SK-N-SH (cell line): ENCODE measurements at regions not wholly inside any gene's neighbourhood (a gene's known extent, or its start where the extent isn't known, plus 50 kb on each side); places are given as distances from the start of the nearest gene placed in this dataset.

Experiments
- CTCF ChIA-PET: fragments of 300-600, 350-600 bp; formaldehyde crosslinking; extraction: SDS; loops from one replicate; lab custom pipeline; 2021; lab: Yijun Ruan, JAX
- POLR2A ChIA-PET: fragments of 350-600 bp; sonication (Branson Sonifier 250); formaldehyde crosslinking; extraction: SDS; loops from one replicate; lab custom pipeline; 2020; ENCODE audit warnings: antibody characterized with exemption, inconsistent platforms; lab: Yijun Ruan, JAX
- DNase-seq: peaks from one replicate; pipeline ENCODE4 v3.0.0; 2012
- H2AFZ ChIP-seq: fragments of 200-600 bp; sonication (generic); 2 replicates; pipeline ENCODE4 v1.8.1; 2016; ENCODE audit warnings: antibody characterized with exemption, mild to moderate bottlenecking, low read depth
- H3F3A ChIP-seq: fragments of 200-600 bp; sonication (generic); replicated peaks from 2 replicates; pipeline ENCODE3; 2016; ENCODE audit warnings: antibody characterized with exemption, mild to moderate bottlenecking; ENCODE audit not compliant: insufficient read depth
- H3K27ac ChIP-seq, 2 experiments: fragments of 200-500 bp in 1 of 2; fragments of 200-600 bp in 1 of 2; sonication (Bioruptor generic) in 1 of 2; sonication (generic), shearing (Covaris generic) in 1 of 2; 2 replicates each; pipeline versions ENCODE4 v1.5.1 to v1.6.1; 2014 to 2016; ENCODE audit warnings: low read depth in 2 of 2, inconsistent platforms in 1 of 2, low read length in 1 of 2, mild to moderate bottlenecking in 1 of 2, mixed read lengths in 1 of 2
- H3K27me3 ChIP-seq: fragments of 200-600 bp; sonication (generic), shearing (Covaris generic); 2 replicates; pipeline ENCODE4 v1.6.1; 2016; ENCODE audit warnings: mixed run types; ENCODE audit not compliant: insufficient read depth
- H3K36me3 ChIP-seq, 2 experiments: fragments of 200-500 bp in 1 of 2; fragments of 200-600 bp in 1 of 2; sonication (Bioruptor generic) in 1 of 2; sonication (generic) in 1 of 2; replicated peaks in 1 of 2; 2 replicates each; pipeline versions ENCODE3 to v1.5.1; 2014 to 2016; ENCODE audit warnings: low read length in 1 of 2, mild to moderate bottlenecking in 1 of 2; ENCODE audit not compliant: insufficient read depth in 2 of 2, control insufficient read depth in 1 of 2
- H3K4me1 ChIP-seq, 2 experiments: fragments of 200-500 bp in 1 of 2; fragments of 200-600 bp in 1 of 2; sonication (Bioruptor generic) in 1 of 2; sonication (generic), shearing (Covaris generic) in 1 of 2; 2 replicates each; pipeline versions ENCODE4 v1.5.1 to v1.6.1; 2014 to 2016; ENCODE audit warnings: low read depth in 1 of 2, low read length in 1 of 2, mixed run types in 1 of 2; ENCODE audit not compliant: insufficient read depth in 2 of 2, control insufficient read depth in 1 of 2
- H3K4me2 ChIP-seq: fragments of 200-600 bp; sonication (generic), shearing (Covaris generic); 2 replicates; pipeline ENCODE4 v1.6.1; 2017; ENCODE audit warnings: mixed run types
- H3K4me3 ChIP-seq, 2 experiments: fragments of 200-500 bp in 1 of 2; fragments of 200-600 bp in 1 of 2; sonication (Bioruptor generic) in 1 of 2; sonication (generic), shearing (Covaris generic) in 1 of 2; 2 replicates each; pipeline versions ENCODE4 v1.5.1 to v1.8.1; 2014 to 2016; ENCODE audit warnings: low read depth in 2 of 2, inconsistent platforms in 1 of 2, low read length in 1 of 2, mild to moderate bottlenecking in 1 of 2, mixed read lengths in 1 of 2, moderate library complexity in 1 of 2
- H3K79me2 ChIP-seq: fragments of 200-600 bp; sonication (generic); 2 replicates; pipeline ENCODE4 v1.8.1; 2017; ENCODE audit warnings: mild to moderate bottlenecking; ENCODE audit not compliant: insufficient read depth
- H3K9ac ChIP-seq: fragments of 200-600 bp; sonication (generic); 2 replicates; pipeline ENCODE4 v1.6.1; 2017; ENCODE audit warnings: mixed run types
- H3K9me2 ChIP-seq: fragments of 200-600 bp; sonication (generic); 2 replicates; pipeline ENCODE4 v1.6.1; 2017; ENCODE audit warnings: mixed run types
- H3K9me3 ChIP-seq: fragments of 200-600 bp; sonication (generic); 2 replicates; pipeline ENCODE4 v1.6.1; 2017; ENCODE audit warnings: mixed run types, mild to moderate bottlenecking, moderate library complexity
- H4K20me1 ChIP-seq: fragments of 200-600 bp; sonication (generic); 2 replicates; pipeline ENCODE4 v1.6.1; 2017; ENCODE audit warnings: mild to moderate bottlenecking, mixed run types; ENCODE audit not compliant: insufficient read depth
- FOSL2 ChIP-seq: IDR thresholded peaks from 2 replicates; pipeline ENCODE4 v1.4.0; 2012; ENCODE audit warnings: low read depth, mild to moderate bottlenecking, moderate library complexity, borderline replicate concordance
- FOXM1 ChIP-seq: IDR thresholded peaks from 2 replicates; pipeline ENCODE4 v1.4.0; 2012; ENCODE audit warnings: low read depth, mild to moderate bottlenecking
- GABPA ChIP-seq: IDR thresholded peaks from 2 replicates; pipeline ENCODE4 v1.4.0; 2012; ENCODE audit warnings: low read depth, mild to moderate bottlenecking
- JUND ChIP-seq: IDR thresholded peaks from 2 replicates; pipeline ENCODE4 v1.4.0; 2012
- MEF2A ChIP-seq: IDR thresholded peaks from 2 replicates; pipeline ENCODE4 v1.4.0; 2012; ENCODE audit warnings: low read depth, borderline replicate concordance
- RCOR1 ChIP-seq: fragments of 150-350 bp; IDR thresholded peaks from 2 replicates; pipeline ENCODE4 v1.6.1; 2017; ENCODE audit warnings: antibody characterized with exemption, low read length
- TEAD4 ChIP-seq: IDR thresholded peaks from 2 replicates; pipeline ENCODE4 v1.4.0; 2012; ENCODE audit warnings: mild to moderate bottlenecking, borderline replicate concordance; ENCODE audit not compliant: insufficient read depth
- YY1 ChIP-seq: IDR thresholded peaks from 2 replicates; pipeline ENCODE4 v1.4.0; 2012; ENCODE audit warnings: low read depth, mild to moderate bottlenecking
- WGBS: methylation state at CpG from one replicate; pipeline ENCODE4 v1.1.6; 2017; ENCODE audit warnings: low lambda C conversion rate; 5-methylcytosine and 5-hydroxymethylcytosine counted together
- TF ChIP-seq, protein P1 (sequence below): fragments of 150-350 bp; IDR thresholded peaks from 2 replicates; pipeline ENCODE4 v1.6.1; 2016; ENCODE audit warnings: mild to moderate bottlenecking, low read depth, low read length
- TF ChIP-seq, protein P2 (sequence below): IDR thresholded peaks from 2 replicates; pipeline ENCODE4 v1.4.0; 2012; ENCODE audit warnings: low read depth, borderline replicate concordance
- TF ChIP-seq, protein P3 (sequence below): fragments of 150-350 bp; IDR thresholded peaks from 2 replicates; pipeline ENCODE4 v1.6.1; 2017; ENCODE audit warnings: antibody characterized with exemption, low read length, low read depth, borderline replicate concordance
- TF ChIP-seq, protein P4 (sequence below): IDR thresholded peaks from 2 replicates; pipeline ENCODE4 v1.6.1; 2012; ENCODE audit warnings: mild to moderate bottlenecking, low read depth, low read length, moderate library complexity
- TF ChIP-seq, protein P5 (sequence below): IDR thresholded peaks from 2 replicates; pipeline ENCODE4 v1.4.0; 2012; ENCODE audit warnings: low read depth

DNA sequence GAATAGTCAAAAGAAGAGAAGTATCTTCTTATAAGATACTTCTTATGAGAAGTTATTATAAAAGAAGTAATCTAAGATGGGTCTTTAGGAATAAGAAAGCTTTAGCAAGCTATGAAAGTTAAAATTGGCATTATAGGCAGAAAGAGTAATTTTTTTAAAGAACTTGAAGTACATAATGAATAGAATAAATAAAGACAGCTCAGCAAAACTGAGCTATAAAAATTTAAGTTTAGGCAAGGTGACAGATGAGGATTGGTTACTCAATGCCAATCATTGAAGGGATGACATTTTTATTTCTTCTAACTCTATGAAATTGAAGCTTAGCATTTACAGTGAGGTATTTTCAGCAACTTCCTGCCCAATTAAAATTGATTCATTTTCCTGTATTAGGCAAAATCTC, 966.8 kb downstream of the BRINP3 start:
- no peak overlapping the region for H3K4me3 ChIP-seq
- H3K27me3 ChIP-seq: no peaks in the 10 kb centered on the region
- no peak overlapping the region for H3K9ac ChIP-seq
- TF ChIP-seq, protein P1, sequence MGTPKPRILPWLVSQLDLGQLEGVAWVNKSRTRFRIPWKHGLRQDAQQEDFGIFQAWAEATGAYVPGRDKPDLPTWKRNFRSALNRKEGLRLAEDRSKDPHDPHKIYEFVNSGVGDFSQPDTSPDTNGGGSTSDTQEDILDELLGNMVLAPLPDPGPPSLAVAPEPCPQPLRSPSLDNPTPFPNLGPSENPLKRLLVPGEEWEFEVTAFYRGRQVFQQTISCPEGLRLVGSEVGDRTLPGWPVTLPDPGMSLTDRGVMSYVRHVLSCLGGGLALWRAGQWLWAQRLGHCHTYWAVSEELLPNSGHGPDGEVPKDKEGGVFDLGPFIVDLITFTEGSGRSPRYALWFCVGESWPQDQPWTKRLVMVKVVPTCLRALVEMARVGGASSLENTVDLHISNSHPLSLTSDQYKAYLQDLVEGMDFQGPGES: no peak
- no peak for TF ChIP-seq YY1
- no peaks in the 10 kb centered on the region for H3K79me2 ChIP-seq
- H4K20me1 ChIP-seq: no peaks in the 10 kb centered on the region
- H3K4me1 ChIP-seq: no peaks in the 10 kb centered on the region
- POLR2A ChIA-PET: no interaction called here
- CTCF ChIA-PET: interaction anchor here (1.2 kb wide), 1 partner anchor 14 kb away, joined by 3 read pairs; no protein-coding TSS in a partner anchor
- H3K36me3 ChIP-seq: no peaks in the 10 kb centered on the region
- H3K27ac ChIP-seq: no peak overlapping the region
- no peak overlapping the region for H3K4me2 ChIP-seq
- H3F3A ChIP-seq: no peaks in the 10 kb centered on the region
- H3K9me3 ChIP-seq: no peaks in the 10 kb centered on the region
- H3K9me2 ChIP-seq: no peaks in the 10 kb centered on the region; the same call in 1 of the 2 replicates
- DNase-seq: no peak
- H2AFZ ChIP-seq: no peak overlapping the region

DNA sequence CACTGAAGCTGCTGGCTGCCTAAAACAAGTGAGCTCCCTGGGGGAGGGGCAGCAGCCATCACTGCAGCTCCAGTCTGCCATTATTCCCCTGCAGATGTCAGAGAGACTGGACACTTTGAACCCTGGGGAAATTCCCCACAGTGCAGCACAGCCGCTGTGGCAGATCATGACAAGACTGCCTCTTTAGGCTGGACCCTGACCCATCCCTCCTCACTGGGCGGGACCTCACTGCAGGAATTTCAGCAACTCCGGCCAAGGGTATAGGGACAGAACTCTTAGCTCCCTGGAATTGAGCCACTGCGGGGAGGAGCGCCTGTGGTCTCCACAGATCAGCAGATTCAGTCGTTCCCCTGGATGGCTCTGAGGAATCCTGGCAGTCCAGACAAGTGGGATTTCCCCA, 964.6 kb downstream of the BRINP3 start:
- 86% methylated on average over 6 of the region's 6 CpGs for WGBS
- Histone ChIP-seq H2AFZ (no peak overlapping the region), H3K27ac (no peak overlapping the region), H3K9ac (no peak overlapping the region), H3K9me2 (no peaks in the 10 kb centered on the region), H3K27me3 (no peaks in the 10 kb centered on the region), H3K79me2 (no peaks in the 10 kb centered on the region), H3K4me1 (no peaks in the 10 kb centered on the region), H4K20me1 (no peaks in the 10 kb centered on the region), H3K4me2 (no peak overlapping the region), H3K36me3 (no peaks in the 10 kb centered on the region), H3K4me3 (no peak overlapping the region), H3F3A (no peaks in the 10 kb centered on the region), H3K9me3 (no peaks in the 10 kb centered on the region)
- POLR2A ChIA-PET: no interaction called here
- CTCF ChIA-PET: interaction anchor here (1.0 kb wide), 1 partner anchor 17 kb away, joined by 3 read pairs; no protein-coding TSS in a partner anchor
- no peak for DNase-seq
- TF ChIP-seq TEAD4: no peak
- TF ChIP-seq RCOR1: no peak
- TF ChIP-seq, protein P2, sequence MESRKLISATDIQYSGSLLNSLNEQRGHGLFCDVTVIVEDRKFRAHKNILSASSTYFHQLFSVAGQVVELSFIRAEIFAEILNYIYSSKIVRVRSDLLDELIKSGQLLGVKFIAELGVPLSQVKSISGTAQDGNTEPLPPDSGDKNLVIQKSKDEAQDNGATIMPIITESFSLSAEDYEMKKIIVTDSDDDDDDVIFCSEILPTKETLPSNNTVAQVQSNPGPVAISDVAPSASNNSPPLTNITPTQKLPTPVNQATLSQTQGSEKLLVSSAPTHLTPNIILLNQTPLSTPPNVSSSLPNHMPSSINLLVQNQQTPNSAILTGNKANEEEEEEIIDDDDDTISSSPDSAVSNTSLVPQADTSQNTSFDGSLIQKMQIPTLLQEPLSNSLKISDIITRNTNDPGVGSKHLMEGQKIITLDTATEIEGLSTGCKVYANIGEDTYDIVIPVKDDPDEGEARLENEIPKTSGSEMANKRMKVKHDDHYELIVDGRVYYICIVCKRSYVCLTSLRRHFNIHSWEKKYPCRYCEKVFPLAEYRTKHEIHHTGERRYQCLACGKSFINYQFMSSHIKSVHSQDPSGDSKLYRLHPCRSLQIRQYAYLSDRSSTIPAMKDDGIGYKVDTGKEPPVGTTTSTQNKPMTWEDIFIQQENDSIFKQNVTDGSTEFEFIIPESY: no peak
- TF ChIP-seq, protein P3, sequence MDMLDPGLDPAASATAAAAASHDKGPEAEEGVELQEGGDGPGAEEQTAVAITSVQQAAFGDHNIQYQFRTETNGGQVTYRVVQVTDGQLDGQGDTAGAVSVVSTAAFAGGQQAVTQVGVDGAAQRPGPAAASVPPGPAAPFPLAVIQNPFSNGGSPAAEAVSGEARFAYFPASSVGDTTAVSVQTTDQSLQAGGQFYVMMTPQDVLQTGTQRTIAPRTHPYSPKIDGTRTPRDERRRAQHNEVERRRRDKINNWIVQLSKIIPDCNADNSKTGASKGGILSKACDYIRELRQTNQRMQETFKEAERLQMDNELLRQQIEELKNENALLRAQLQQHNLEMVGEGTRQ: no peak
- TF ChIP-seq, protein P4, sequence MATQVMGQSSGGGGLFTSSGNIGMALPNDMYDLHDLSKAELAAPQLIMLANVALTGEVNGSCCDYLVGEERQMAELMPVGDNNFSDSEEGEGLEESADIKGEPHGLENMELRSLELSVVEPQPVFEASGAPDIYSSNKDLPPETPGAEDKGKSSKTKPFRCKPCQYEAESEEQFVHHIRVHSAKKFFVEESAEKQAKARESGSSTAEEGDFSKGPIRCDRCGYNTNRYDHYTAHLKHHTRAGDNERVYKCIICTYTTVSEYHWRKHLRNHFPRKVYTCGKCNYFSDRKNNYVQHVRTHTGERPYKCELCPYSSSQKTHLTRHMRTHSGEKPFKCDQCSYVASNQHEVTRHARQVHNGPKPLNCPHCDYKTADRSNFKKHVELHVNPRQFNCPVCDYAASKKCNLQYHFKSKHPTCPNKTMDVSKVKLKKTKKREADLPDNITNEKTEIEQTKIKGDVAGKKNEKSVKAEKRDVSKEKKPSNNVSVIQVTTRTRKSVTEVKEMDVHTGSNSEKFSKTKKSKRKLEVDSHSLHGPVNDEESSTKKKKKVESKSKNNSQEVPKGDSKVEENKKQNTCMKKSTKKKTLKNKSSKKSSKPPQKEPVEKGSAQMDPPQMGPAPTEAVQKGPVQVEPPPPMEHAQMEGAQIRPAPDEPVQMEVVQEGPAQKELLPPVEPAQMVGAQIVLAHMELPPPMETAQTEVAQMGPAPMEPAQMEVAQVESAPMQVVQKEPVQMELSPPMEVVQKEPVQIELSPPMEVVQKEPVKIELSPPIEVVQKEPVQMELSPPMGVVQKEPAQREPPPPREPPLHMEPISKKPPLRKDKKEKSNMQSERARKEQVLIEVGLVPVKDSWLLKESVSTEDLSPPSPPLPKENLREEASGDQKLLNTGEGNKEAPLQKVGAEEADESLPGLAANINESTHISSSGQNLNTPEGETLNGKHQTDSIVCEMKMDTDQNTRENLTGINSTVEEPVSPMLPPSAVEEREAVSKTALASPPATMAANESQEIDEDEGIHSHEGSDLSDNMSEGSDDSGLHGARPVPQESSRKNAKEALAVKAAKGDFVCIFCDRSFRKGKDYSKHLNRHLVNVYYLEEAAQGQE: no peak
- TF ChIP-seq JUND: no peak
- no peak for TF ChIP-seq MEF2A
- no peak for TF ChIP-seq FOXM1
- TF ChIP-seq, protein P5, sequence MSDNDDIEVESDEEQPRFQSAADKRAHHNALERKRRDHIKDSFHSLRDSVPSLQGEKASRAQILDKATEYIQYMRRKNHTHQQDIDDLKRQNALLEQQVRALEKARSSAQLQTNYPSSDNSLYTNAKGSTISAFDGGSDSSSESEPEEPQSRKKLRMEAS: no peak
- no peak for TF ChIP-seq FOSL2
- TF ChIP-seq GABPA: no peak
